ES-I3 (cell line): ENCODE measurements at regions not wholly inside any gene's neighbourhood (a gene's known extent, or its start where the extent isn't known, plus 50 kb on each side); places are given as distances from the start of the nearest gene placed in this dataset.

Source experiments
- H3K36me3 ChIP-seq: 2 replicates; pipeline ENCODE4 v1.6.1; 2013; ENCODE audit warnings: mild to moderate bottlenecking, low read length, control low read depth, moderate library complexity; ENCODE audit not compliant: insufficient read depth
- H3K4me1 ChIP-seq: 2 replicates; pipeline ENCODE4 v1.6.1; 2013; ENCODE audit warnings: mild to moderate bottlenecking, control low read depth, low read length; ENCODE audit not compliant: insufficient read depth
- H3K9ac ChIP-seq: 2 replicates; pipeline ENCODE4 v1.6.1; 2013; ENCODE audit warnings: low read depth, mild to moderate bottlenecking, low read length, moderate library complexity
- H3K9me3 ChIP-seq: 2 replicates; pipeline ENCODE4 v1.6.1; 2013; ENCODE audit warnings: mild to moderate bottlenecking, low read length, moderate library complexity; ENCODE audit not compliant: control insufficient read depth, insufficient read depth

- Histone ChIP-seq H3K36me3 (no peaks in the 10 kb centered on the region), H3K9ac (no peak overlapping the region), H3K9me3 (no peaks in the 10 kb centered on the region; the same call in 1 of the 2 replicates), H3K4me1 (no peaks in the 10 kb centered on the region)
These were observed 338.0 kb upstream of the KHDRBS2 start for GRCh38 chr6:62623846-62624532.

- H3K9ac ChIP-seq, result no peak overlapping the region
- peaks cover 6% of the 10 kb centered on the region for H3K9me3 ChIP-seq
- H3K36me3 ChIP-seq, result no peaks in the 10 kb centered on the region
- H3K4me1 ChIP-seq, result no peaks in the 10 kb centered on the region
These were observed 329.5 kb upstream of the KHDRBS2 start for GRCh38 chr6:62615366-62616015.

GRCh38 chr6:62614442-62614841 is 328.4 kb upstream of the KHDRBS2 start:
- H3K4me1 ChIP-seq, result peaks cover 3% of the 10 kb centered on the region; the same call in 1 of the 2 replicates
- H3K36me3 ChIP-seq, result no peaks in the 10 kb centered on the region
- H3K9me3 ChIP-seq, result peaks cover 6% of the 10 kb centered on the region
- no peak overlapping the region for H3K9ac ChIP-seq

GRCh38 chr6:62613928-62614327 is 327.9 kb upstream of the KHDRBS2 start:
- no peaks in the 10 kb centered on the region for H3K36me3 ChIP-seq
- no peak overlapping the region for H3K9ac ChIP-seq
- peaks cover 6% of the 10 kb centered on the region for H3K9me3 ChIP-seq
- H3K4me1 ChIP-seq, result peaks cover 5% of the 10 kb centered on the region; the same call in 1 of the 2 replicates

- no peaks in the 10 kb centered on the region for H3K36me3 ChIP-seq
- H3K9ac ChIP-seq, result no peak overlapping the region
- peaks cover 6% of the 10 kb centered on the region for H3K9me3 ChIP-seq
- H3K4me1 ChIP-seq, result peaks cover 9% of the 10 kb centered on the region; the same call in 1 of the 2 replicates
These were observed 326.4 kb upstream of the KHDRBS2 start for GRCh38 chr6:62612471-62612870.

- H3K9me3 ChIP-seq, result no peaks in the 10 kb centered on the region
- no peaks in the 10 kb centered on the region for H3K36me3 ChIP-seq
- no peaks in the 10 kb centered on the region for H3K4me1 ChIP-seq
- H3K9ac ChIP-seq, result no peak overlapping the region
These were observed 284.3 kb upstream of the KHDRBS2 start for GRCh38 chr6:62570372-62570771.

- Histone ChIP-seq H3K4me1 (no peaks in the 10 kb centered on the region), H3K9ac (no peak overlapping the region), H3K9me3 (no peaks in the 10 kb centered on the region), H3K36me3 (no peaks in the 10 kb centered on the region)
These were observed 255.5 kb upstream of the KHDRBS2 start for GRCh38 chr6:62541502-62541901.

- Histone ChIP-seq H3K36me3 (no peaks in the 10 kb centered on the region), H3K9ac (no peak overlapping the region), H3K4me1 (no peaks in the 10 kb centered on the region), H3K9me3 (no peaks in the 10 kb centered on the region)
These were observed 245.0 kb upstream of the KHDRBS2 start for GRCh38 chr6:62530985-62531384.

- Histone ChIP-seq H3K36me3 (no peaks in the 10 kb centered on the region), H3K4me1 (no peaks in the 10 kb centered on the region), H3K9me3 (no peaks in the 10 kb centered on the region), H3K9ac (no peak overlapping the region)
These were observed 243.0 kb upstream of the KHDRBS2 start for GRCh38 chr6:62528894-62529526.

GRCh38 chr6:62523630-62524029 is 237.6 kb upstream of the KHDRBS2 start:
- no peaks in the 10 kb centered on the region for H3K4me1 ChIP-seq
- H3K9ac ChIP-seq, result no peak overlapping the region

GRCh38 chr6:62519574-62519973 is 233.5 kb upstream of the KHDRBS2 start:
- Histone ChIP-seq H3K36me3 (no peaks in the 10 kb centered on the region), H3K9me3 (no peaks in the 10 kb centered on the region), H3K4me1 (peaks cover 16% of the 10 kb centered on the region; the same call in 1 of the 2 replicates), H3K9ac (no peak overlapping the region)

More at GRCh38 chr6:62523630-62524029, 237.6 kb upstream of the KHDRBS2 start:
- Histone ChIP-seq H3K36me3 (no peaks in the 10 kb centered on the region), H3K9me3 (no peaks in the 10 kb centered on the region)

GRCh38 chr6:62516291-62517141 is 230.5 kb upstream of the KHDRBS2 start:
- H3K36me3 ChIP-seq, result no peaks in the 10 kb centered on the region
- peak overlapping the region; percentile 45 for H3K9ac ChIP-seq
- peaks cover 16% of the 10 kb centered on the region; the same call in 1 of the 2 replicates for H3K4me1 ChIP-seq
- H3K9me3 ChIP-seq, result no peaks in the 10 kb centered on the region

GRCh38 chr6:62492192-62492822 is 206.3 kb upstream of the KHDRBS2 start:
- H3K4me1 ChIP-seq, result no peaks in the 10 kb centered on the region
- H3K9me3 ChIP-seq, result no peaks in the 10 kb centered on the region
- H3K9ac ChIP-seq, result no peak overlapping the region
- H3K36me3 ChIP-seq, result no peaks in the 10 kb centered on the region

- Histone ChIP-seq H3K4me1 (0 out of 2 replicates have a peak, but pooled peaks cover 6% of the 10 kb centered on the region), H3K9me3 (no peaks in the 10 kb centered on the region), H3K36me3 (no peaks in the 10 kb centered on the region), H3K9ac (no peak overlapping the region)
These were observed 194.5 kb upstream of the KHDRBS2 start for GRCh38 chr6:62480544-62480943.
